ENCODE measurements at regions not wholly inside any gene's neighbourhood (a gene's known extent, or its start where the extent isn't known, plus 50 kb on each side); places are given as distances from the start of the nearest gene placed in this dataset.

- TF ChIP-seq POLR2A (IDR thresholded peaks at IDR 0.05) = no peak
- TF ChIP-seq CTCF (IDR thresholded peaks at IDR 0.05) = no peak
These were observed 897.7 kb upstream of the EPHA5 start for GRCh38 chr4:66568001-66568400.
